HEK293 (cell line): ENCODE measurements at regions not wholly inside any gene's neighbourhood (a gene's known extent, or its start where the extent isn't known, plus 50 kb on each side); places are given as distances from the start of the nearest gene placed in this dataset.

Source experiments
- CTCF ChIA-PET: fragments of 350-600 bp; formaldehyde crosslinking; extraction: SDS; loops from one replicate; lab custom pipeline; 2021; ENCODE audit warnings: antibody characterized with exemption; lab: Yijun Ruan, JAX
- POLR2A ChIA-PET: fragments of 300-600 bp; formaldehyde crosslinking; extraction: SDS; loops from one replicate; lab custom pipeline; 2020; ENCODE audit warnings: antibody characterized with exemption, inconsistent platforms; lab: Yijun Ruan, JAX
- H3K27ac ChIP-seq: fragments of 200-500 bp; sonication (Bioruptor generic); 2 replicates; pipeline ENCODE4 v1.5.1; 2014; ENCODE audit warnings: low read depth, low read length, control low read depth, inconsistent platforms; ENCODE audit errors: extremely low read depth
- H3K36me3 ChIP-seq, 2 experiments: fragments of 200-500 bp in 1 of 2; sonication (Bioruptor generic) in 1 of 2; 1 replicate in 1 of 2; 2 replicates in 1 of 2; pipeline ENCODE4 v1.5.1; 2014 to 2017; ENCODE audit warnings: inconsistent platforms in 2 of 2, low read length in 2 of 2; ENCODE audit not compliant: control insufficient read depth in 2 of 2, insufficient read depth in 1 of 2
- H3K4me1 ChIP-seq: fragments of 200-500 bp; sonication (Bioruptor generic); 2 replicates; pipeline ENCODE4 v1.5.1; 2014; ENCODE audit warnings: mild to moderate bottlenecking, low read length, inconsistent platforms; ENCODE audit not compliant: control insufficient read depth, insufficient read depth
- H3K4me3 ChIP-seq: 2 replicates; pipeline ENCODE4 v1.5.1; 2011; ENCODE audit warnings: low read depth, mild to moderate bottlenecking, control low read depth, low read length, moderate library complexity
- H3K9me3 ChIP-seq: fragments of 200-500 bp; sonication (Bioruptor generic); 2 replicates; pipeline ENCODE4 v1.5.1; 2014; ENCODE audit warnings: low read depth, low read length, inconsistent platforms; ENCODE audit not compliant: control insufficient read depth, insufficient read depth
- AEBP2 ChIP-seq: fragments of 450-650 bp; formaldehyde crosslinking; IDR thresholded peaks from 2 replicates; pipeline ENCODE4 v1.5.1; 2016; ENCODE audit warnings: missing biosample characterization, missing genetic modification characterization, borderline replicate concordance
- KLF16 ChIP-seq: fragments of 450-650 bp; formaldehyde crosslinking; IDR thresholded peaks from 2 replicates; pipeline ENCODE4 v1.5.1; 2017; ENCODE audit warnings: missing biosample characterization, missing genetic modification characterization
- PBX3 ChIP-seq: sonication (generic); formaldehyde crosslinking; IDR thresholded peaks from 2 replicates; pipeline ENCODE4 v1.8.1; 2022; ENCODE audit warnings: mild to moderate bottlenecking, moderate library complexity, missing genetic modification reagents
- SCRT2 ChIP-seq: fragments of 450-650 bp; formaldehyde crosslinking; IDR thresholded peaks from 2 replicates; pipeline ENCODE4 v1.5.1; 2016; ENCODE audit warnings: missing biosample characterization, missing genetic modification characterization
- SETDB1 ChIP-seq: IDR thresholded peaks from one replicate; pipeline ENCODE4 v1.6.1; 2017; ENCODE audit warnings: mild to moderate bottlenecking, low read length, moderate library complexity, mixed read lengths; ENCODE audit not compliant: insufficient read length
- SP7 ChIP-seq: fragments of 450-650 bp; formaldehyde crosslinking; IDR thresholded peaks from 2 replicates; pipeline ENCODE4 v1.5.1; 2016; ENCODE audit warnings: missing biosample characterization, missing genetic modification characterization
- ZFHX2 ChIP-seq: fragments of 450-650 bp; formaldehyde crosslinking; conservative IDR thresholded peaks from 2 replicates; pipeline ENCODE4 v1.5.1; 2016; ENCODE audit warnings: missing biosample characterization, missing genetic modification characterization
- ZNF138 ChIP-seq: fragments of 450-650 bp; formaldehyde crosslinking; IDR thresholded peaks from 2 replicates; pipeline ENCODE4 v1.5.1; 2016; ENCODE audit warnings: missing biosample characterization, missing genetic modification characterization, borderline replicate concordance
- ZNF16 ChIP-seq: fragments of 450-650 bp; formaldehyde crosslinking; IDR thresholded peaks from 2 replicates; pipeline ENCODE4 v1.5.1; 2016; ENCODE audit warnings: low read depth, missing biosample characterization, missing genetic modification characterization
- ZNF211 ChIP-seq: fragments of 450-650 bp; formaldehyde crosslinking; IDR thresholded peaks from 2 replicates; pipeline ENCODE4 v1.5.1; 2016; ENCODE audit warnings: low read depth, missing biosample characterization, missing genetic modification characterization
- ZNF214 ChIP-seq: fragments of 450-650 bp; formaldehyde crosslinking; IDR thresholded peaks from 2 replicates; pipeline ENCODE4 v1.5.1; 2017; ENCODE audit warnings: missing biosample characterization, mild to moderate bottlenecking, missing genetic modification characterization, borderline replicate concordance
- ZNF221 ChIP-seq: fragments of 450-650 bp; formaldehyde crosslinking; IDR thresholded peaks from 2 replicates; pipeline ENCODE4 v1.5.1; 2017; ENCODE audit warnings: missing biosample characterization, missing genetic modification characterization, borderline replicate concordance
- ZNF366 ChIP-seq: fragments of 450-650 bp; formaldehyde crosslinking; conservative IDR thresholded peaks from 2 replicates; pipeline ENCODE4 v1.5.1; 2016; ENCODE audit warnings: missing biosample characterization, missing genetic modification characterization
- ZNF513 ChIP-seq: fragments of 450-650 bp; IDR thresholded peaks from 2 replicates; pipeline ENCODE4 v1.5.1; 2018; ENCODE audit warnings: missing biosample characterization, missing genetic modification characterization
- ZNF549 ChIP-seq: fragments of 450-650 bp; IDR thresholded peaks from 2 replicates; pipeline ENCODE4 v1.5.1; 2018; ENCODE audit warnings: missing biosample characterization, missing genetic modification characterization, mild to moderate bottlenecking, inconsistent platforms, moderate library complexity
- ZNF658 ChIP-seq: fragments of 450-650 bp; formaldehyde crosslinking; IDR thresholded peaks from 2 replicates; pipeline ENCODE4; 2016; ENCODE audit warnings: missing biosample characterization, missing genetic modification characterization
- ZNF670 ChIP-seq: fragments of 450-650 bp; formaldehyde crosslinking; IDR thresholded peaks from 2 replicates; pipeline ENCODE4 v1.5.1; 2016; ENCODE audit warnings: missing biosample characterization, missing genetic modification characterization, low read depth
- ZNF677 ChIP-seq: fragments of 450-650 bp; IDR thresholded peaks from 2 replicates; pipeline ENCODE4 v1.5.0; 2018; ENCODE audit warnings: missing biosample characterization, mild to moderate bottlenecking, missing genetic modification characterization, moderate library complexity
- ZNF776 ChIP-seq: fragments of 450-650 bp; formaldehyde crosslinking; IDR thresholded peaks from 2 replicates; pipeline ENCODE4 v1.5.0; 2017; ENCODE audit warnings: missing biosample characterization, missing genetic modification characterization, borderline replicate concordance
- ZNF792 ChIP-seq: fragments of 450-650 bp; formaldehyde crosslinking; IDR thresholded peaks from 2 replicates; pipeline ENCODE4 v1.5.1; 2016; ENCODE audit warnings: missing biosample characterization, missing genetic modification characterization
- ZSCAN16 ChIP-seq: fragments of 450-650 bp; formaldehyde crosslinking; IDR thresholded peaks from 2 replicates; pipeline ENCODE4 v1.5.1; 2016; ENCODE audit warnings: missing biosample characterization, missing genetic modification characterization
- TF ChIP-seq, protein P1 (sequence below): fragments of 450-650 bp; formaldehyde crosslinking; IDR thresholded peaks from 2 replicates; pipeline ENCODE4 v1.5.1; 2016; ENCODE audit warnings: missing biosample characterization, missing genetic modification characterization
- TF ChIP-seq, protein P2 (sequence below): fragments of 450-650 bp; formaldehyde crosslinking; IDR thresholded peaks from 2 replicates; pipeline ENCODE4 v1.5.0; 2017; ENCODE audit warnings: missing biosample characterization, missing genetic modification characterization, borderline replicate concordance

DNA sequence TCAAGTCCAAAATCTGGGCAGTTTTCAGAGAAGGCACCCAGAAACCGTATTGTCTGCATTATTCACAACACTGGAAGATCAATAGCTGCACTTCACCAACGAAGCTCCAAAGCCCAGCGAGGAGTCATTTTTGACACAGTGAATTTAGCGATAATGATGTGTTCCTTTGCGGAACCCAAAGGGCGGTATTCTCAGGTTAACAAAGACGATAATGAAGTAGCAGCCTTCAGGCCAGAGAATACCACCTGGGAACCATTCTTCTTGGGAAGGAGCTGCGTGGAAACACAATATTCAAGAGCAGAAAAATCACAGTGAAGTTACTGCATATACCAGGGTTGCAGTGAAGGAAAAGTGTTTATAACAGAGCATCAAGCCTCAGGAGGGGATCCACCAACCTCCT is 381.0 kb downstream of the TOX3 start:
- Histone ChIP-seq H3K36me3 (no peaks in the 10 kb centered on the region), H3K4me3 (no peak overlapping the region), H3K27ac (no peak overlapping the region), H3K4me1 (no peaks in the 10 kb centered on the region), H3K9me3 (no peaks in the 10 kb centered on the region)
- POLR2A ChIA-PET = no interaction called here
- CTCF ChIA-PET = interaction anchor here (0.6 to 1.3 kb wide), 2 partner anchors 13 to 746 kb away, joined by 3 to 5 read pairs; no protein-coding TSS in a partner anchor
- TF ChIP-seq SCRT2 (tag by site-specific recombination) (no peak), SETDB1 (no peak), AEBP2 (tag by site-specific recombination) (no peak)
- TF ChIP-seq, protein P1, sequence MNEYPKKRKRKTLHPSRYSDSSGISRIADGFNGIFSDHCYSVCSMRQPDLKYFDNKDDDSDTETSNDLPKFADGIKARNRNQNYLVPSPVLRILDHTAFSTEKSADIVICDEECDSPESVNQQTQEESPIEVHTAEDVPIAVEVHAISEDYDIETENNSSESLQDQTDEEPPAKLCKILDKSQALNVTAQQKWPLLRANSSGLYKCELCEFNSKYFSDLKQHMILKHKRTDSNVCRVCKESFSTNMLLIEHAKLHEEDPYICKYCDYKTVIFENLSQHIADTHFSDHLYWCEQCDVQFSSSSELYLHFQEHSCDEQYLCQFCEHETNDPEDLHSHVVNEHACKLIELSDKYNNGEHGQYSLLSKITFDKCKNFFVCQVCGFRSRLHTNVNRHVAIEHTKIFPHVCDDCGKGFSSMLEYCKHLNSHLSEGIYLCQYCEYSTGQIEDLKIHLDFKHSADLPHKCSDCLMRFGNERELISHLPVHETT (tag by site-specific recombination) = no peak
- TF ChIP-seq, all 188 proteins: peak for 0

DNA sequence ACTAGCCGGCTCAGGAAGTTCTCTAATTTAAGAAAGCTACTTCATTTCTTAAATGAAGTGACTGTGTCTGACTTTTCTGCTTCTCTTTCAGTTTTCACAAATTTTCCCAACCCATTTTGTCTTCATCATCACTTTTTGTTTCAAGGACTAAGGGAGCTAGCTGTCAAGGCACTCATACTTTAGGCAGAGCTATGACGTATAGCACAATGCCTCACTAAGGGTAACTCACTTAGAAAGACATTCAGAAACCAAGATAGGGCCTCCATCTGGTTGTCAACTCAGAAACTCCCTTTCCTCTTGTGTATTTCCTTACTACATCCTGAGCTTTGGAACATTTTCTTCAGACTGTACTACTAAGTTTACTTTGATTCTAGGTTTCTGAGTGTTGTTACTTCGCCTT is 397.9 kb downstream of the TOX3 start:
- H3K27ac ChIP-seq = no peak overlapping the region
- no peaks in the 10 kb centered on the region for H3K4me1 ChIP-seq
- ChIA-PET CTCF (interaction anchor here (0.8 kb wide), 1 partner anchor 79 kb away, joined by 3 read pairs; no protein-coding TSS in a partner anchor), POLR2A (no interaction called here)
- H3K4me3 ChIP-seq = no peak overlapping the region
- no peaks in the 10 kb centered on the region for H3K36me3 ChIP-seq
- H3K9me3 ChIP-seq = no peaks in the 10 kb centered on the region
- TF ChIP-seq KLF16 (tag by site-specific recombination) (no peak), ZNF792 (tag by site-specific recombination) (no peak), AEBP2 (tag by site-specific recombination) (no peak), ZNF221 (tag by site-specific recombination) (no peak), ZFHX2 (no peak), ZNF670 (tag by site-specific recombination) (no peak), ZNF549 (tag by site-specific recombination) (no peak), ZNF16 (no peak), ZNF776 (no peak)
- TF ChIP-seq, protein P2, sequence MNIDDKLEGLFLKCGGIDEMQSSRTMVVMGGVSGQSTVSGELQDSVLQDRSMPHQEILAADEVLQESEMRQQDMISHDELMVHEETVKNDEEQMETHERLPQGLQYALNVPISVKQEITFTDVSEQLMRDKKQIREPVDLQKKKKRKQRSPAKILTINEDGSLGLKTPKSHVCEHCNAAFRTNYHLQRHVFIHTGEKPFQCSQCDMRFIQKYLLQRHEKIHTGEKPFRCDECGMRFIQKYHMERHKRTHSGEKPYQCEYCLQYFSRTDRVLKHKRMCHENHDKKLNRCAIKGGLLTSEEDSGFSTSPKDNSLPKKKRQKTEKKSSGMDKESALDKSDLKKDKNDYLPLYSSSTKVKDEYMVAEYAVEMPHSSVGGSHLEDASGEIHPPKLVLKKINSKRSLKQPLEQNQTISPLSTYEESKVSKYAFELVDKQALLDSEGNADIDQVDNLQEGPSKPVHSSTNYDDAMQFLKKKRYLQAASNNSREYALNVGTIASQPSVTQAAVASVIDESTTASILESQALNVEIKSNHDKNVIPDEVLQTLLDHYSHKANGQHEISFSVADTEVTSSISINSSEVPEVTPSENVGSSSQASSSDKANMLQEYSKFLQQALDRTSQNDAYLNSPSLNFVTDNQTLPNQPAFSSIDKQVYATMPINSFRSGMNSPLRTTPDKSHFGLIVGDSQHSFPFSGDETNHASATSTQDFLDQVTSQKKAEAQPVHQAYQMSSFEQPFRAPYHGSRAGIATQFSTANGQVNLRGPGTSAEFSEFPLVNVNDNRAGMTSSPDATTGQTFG (tag by site-specific recombination) = no peak
- TF ChIP-seq, all 188 proteins: peak for 0

DNA sequence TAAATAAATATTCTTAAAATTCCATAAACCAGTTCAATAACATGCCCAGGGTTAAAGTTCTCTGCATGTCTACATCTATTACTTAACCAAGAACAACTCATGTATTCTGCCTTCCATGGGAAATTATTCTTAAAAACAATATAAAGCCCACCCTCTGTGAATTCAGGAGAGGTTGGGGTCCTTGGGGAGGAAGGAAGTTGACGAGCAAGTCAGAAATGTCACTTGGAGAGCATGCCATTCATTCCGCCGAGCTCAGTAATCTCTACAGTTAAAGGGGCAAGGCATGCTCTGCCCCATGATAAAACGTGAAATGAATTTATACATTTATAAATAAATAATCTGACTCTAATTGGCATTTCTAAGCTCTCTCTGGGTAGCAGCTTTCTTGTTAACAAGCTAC is 405.1 kb downstream of the TOX3 start:
- H3K9me3 ChIP-seq = no peaks in the 10 kb centered on the region
- no peak overlapping the region for H3K4me3 ChIP-seq
- POLR2A ChIA-PET = no interaction called here
- H3K27ac ChIP-seq = no peak overlapping the region
- no peaks in the 10 kb centered on the region for H3K36me3 ChIP-seq
- CTCF ChIA-PET = no interaction called here
- no peaks in the 10 kb centered on the region for H3K4me1 ChIP-seq
- TF ChIP-seq ZNF138 (tag by site-specific recombination) (no peak), ZNF792 (tag by site-specific recombination) (no peak), ZNF214 (no peak), ZNF513 (tag by site-specific recombination) (no peak), ZNF366 (tag by site-specific recombination) (no peak), ZSCAN16 (tag by site-specific recombination) (no peak), PBX3 (CRISPR knock-in tag) (no peak), SP7 (tag by site-specific recombination) (no peak), ZNF677 (no peak), ZNF658 (tag by site-specific recombination) (no peak), ZNF211 (tag by site-specific recombination) (no peak)
